K562 (cell line): ENCODE measurements at regions not wholly inside any gene's neighbourhood (a gene's known extent, or its start where the extent isn't known, plus 50 kb on each side); places are given as distances from the start of the nearest gene placed in this dataset.

ENCODE experiments used
- ATAC-seq: fragments of 200-7000 bp; cut with Tn5 transposase; 3 replicates; pipeline ENCODE4 v1.9.1; 2020; ENCODE audit warnings: moderate library complexity
- BruUV-seq: library from RNA; stranded (reverse); fragments of 400-500 nt; replicated peaks from 2 replicates; lab custom pipeline; 2021; lab: Mats Ljungman, UMichigan
- CTCF ChIA-PET: fragments of 300-600 bp; formaldehyde crosslinking; extraction: SDS; loops from one replicate; lab custom pipeline; 2021; ENCODE audit warnings: low intra/inter-chr PET ratio; lab: Yijun Ruan, JAX
- POLR2A ChIA-PET: fragments of 300-600, 350-650 bp; sonication (Branson Sonifier 250); formaldehyde crosslinking; extraction: SDS; loops from one replicate; lab custom pipeline; 2021; ENCODE audit warnings: antibody characterized with exemption, inconsistent platforms; lab: Yijun Ruan, JAX
- DNase-seq, 4 experiments: peaks; one replicate each; pipeline versions ENCODE4 v3.0.0 to v3.0.0-alpha.2; 2011 to 2018; ENCODE audit warnings: low spot score in 3 of 4, mixed read lengths in 3 of 4; ENCODE audit errors: extremely low read depth in 1 of 4
- FAIRE-seq: peaks from 2 replicates; lab custom pipeline; 2011; peaks lifted over from hg19 to GRCh38; lab: Jason Lieb, UNC
- H2AFZ ChIP-seq: 2 replicates; pipeline ENCODE4 v1.6.0; 2011; ENCODE audit warnings: low read depth, low read length, control low read depth, inconsistent platforms
- H3K27ac ChIP-seq: fragments of 200-600 bp; 3 replicates; pipeline ENCODE4 v1.8.0; 2011; ENCODE audit warnings: low read depth, mild to moderate bottlenecking, control low read depth, inconsistent platforms, low read length, moderate library complexity, mixed read lengths; ENCODE audit errors: extremely low read depth
- H3K27me3 ChIP-seq, 2 experiments: fragments of 300-600 bp in 1 of 2; 2 replicates in 1 of 2; 3 replicates in 1 of 2; pipeline versions ENCODE4 v1.6.0 to v1.8.0; 2011; ENCODE audit warnings: inconsistent platforms in 2 of 2, low read length in 2 of 2, mild to moderate bottlenecking in 1 of 2, mixed read lengths in 1 of 2, moderate library complexity in 1 of 2; ENCODE audit not compliant: control insufficient read depth in 2 of 2, insufficient read depth in 2 of 2
- H3K36me3 ChIP-seq: fragments of 300-600 bp; 3 replicates; pipeline ENCODE4 v1.8.0; 2011; ENCODE audit warnings: mild to moderate bottlenecking, low read length, inconsistent platforms; ENCODE audit not compliant: control insufficient read depth, insufficient read depth
- H3K4me1 ChIP-seq, 2 experiments: fragments of 200-600 bp in 1 of 2; replicated peaks in 1 of 2; 2 replicates in 1 of 2; 3 replicates in 1 of 2; pipeline versions ENCODE4 v1.5.1 to v1.8.0; 2011; ENCODE audit warnings: inconsistent platforms in 2 of 2, low read length in 2 of 2, mild to moderate bottlenecking in 1 of 2, mixed read lengths in 1 of 2, moderate library complexity in 1 of 2; ENCODE audit not compliant: control insufficient read depth in 2 of 2, insufficient read depth in 2 of 2
- H3K4me2 ChIP-seq: 2 replicates; pipeline ENCODE4 v1.6.1; 2011; ENCODE audit warnings: low read length, control low read depth, inconsistent platforms, mixed read lengths; ENCODE audit not compliant: insufficient read depth
- H3K4me3 ChIP-seq: fragments of 200-600 bp; sonication (generic), shearing (Covaris generic); 2 replicates; pipeline ENCODE4 v1.5.1; 2016; ENCODE audit warnings: control low read depth, inconsistent platforms
- H3K79me2 ChIP-seq: fragments of 200-600 bp; 3 replicates; pipeline ENCODE4 v1.8.0; 2011; ENCODE audit warnings: low read length, inconsistent platforms; ENCODE audit not compliant: control insufficient read depth, insufficient read depth
- H3K9ac ChIP-seq, 2 experiments: 2 replicates each; pipeline versions ENCODE4 v1.6.0 to v1.6.1; 2011; ENCODE audit warnings: low read depth in 2 of 2, low read length in 2 of 2, control low read depth in 1 of 2, inconsistent platforms in 1 of 2, mild to moderate bottlenecking in 1 of 2, mixed read lengths in 1 of 2; ENCODE audit not compliant: insufficient read depth in 1 of 2
- H3K9me1 ChIP-seq: one replicate; pipeline ENCODE4 v1.6.0; 2011; ENCODE audit warnings: inconsistent platforms, mild to moderate bottlenecking, low read length, moderate library complexity; ENCODE audit not compliant: control insufficient read depth, insufficient read depth
- H3K9me3 ChIP-seq: replicated peaks from 2 replicates; pipeline ENCODE4 v1.5.1; 2011; ENCODE audit warnings: low read depth, low read length, inconsistent platforms; ENCODE audit not compliant: control insufficient read depth, insufficient read depth
- H4K20me1 ChIP-seq: replicated peaks from 2 replicates; pipeline ENCODE4 v1.6.1; 2011; ENCODE audit warnings: low read length, inconsistent platforms, mixed read lengths; ENCODE audit not compliant: control insufficient read depth, insufficient read depth
- ELF4 ChIP-seq: fragments of 450-650 bp; formaldehyde crosslinking; IDR thresholded peaks from 2 replicates; pipeline ENCODE4 v1.4.0; 2022; ENCODE audit warnings: missing genetic modification characterization
- HNRNPUL1 ChIP-seq: fragments of 200-400 bp; formaldehyde crosslinking; IDR thresholded peaks from 2 replicates; pipeline ENCODE4 v1.6.1; 2017; ENCODE audit warnings: low read length
- MECOM ChIP-seq: fragments of 250-450 bp; sonication (Bioruptor Pico); IDR thresholded peaks from 2 replicates; pipeline ENCODE4 v1.8.0; 2022; ENCODE audit warnings: inconsistent platforms
- RBFOX2 ChIP-seq: fragments of 200-400 bp; formaldehyde crosslinking; IDR thresholded peaks from 2 replicates; pipeline ENCODE4 v1.6.1; 2017; ENCODE audit warnings: low read depth, mild to moderate bottlenecking, low read length, moderate library complexity
- RFX1 ChIP-seq: fragments of 450-650 bp; IDR thresholded peaks from 2 replicates; pipeline ENCODE4 v1.6.1; 2016; ENCODE audit warnings: mild to moderate bottlenecking, moderate library complexity
- SRF ChIP-seq, 2 experiments: fragments of 250-450, 450-650 bp in 1 of 2; sonication (Bioruptor Pico) in 1 of 2; sonication (generic) in 1 of 2; formaldehyde crosslinking; IDR thresholded peaks; 2 replicates each; pipeline versions ENCODE4 v1.5.0 to v1.5.1; 2020 to 2022; ENCODE audit warnings: mild to moderate bottlenecking in 1 of 2, missing genetic modification reagents in 1 of 2
- ZNF354B ChIP-seq: fragments of 250-450 bp; sonication (Bioruptor Pico); IDR thresholded peaks from 2 replicates; pipeline ENCODE4 v1.4.0; 2020
- ZNF507 ChIP-seq: conservative IDR thresholded peaks from 2 replicates; pipeline ENCODE4 v1.6.1; 2017; ENCODE audit warnings: missing genetic modification characterization, missing compliant biosample characterization
- WGBS: fragments of 100-300 bp; shearing (Covaris generic); methylation state at CpG from one replicate; pipeline ENCODE4 v1.1.6; 2016; ENCODE audit warnings: low coverage, mixed read lengths; ENCODE audit not compliant: insufficient coverage; ENCODE audit errors: missing lambda C conversion rate; 5-methylcytosine and 5-hydroxymethylcytosine counted together
- in situ Hi-C: fragments of 300-500 bp; cut with MboI; formaldehyde crosslinking; loops from 4 replicates; pipeline ENCODE4 v1.15.0; 2018; ENCODE audit warnings: inconsistent platforms, mixed read lengths
- intact Hi-C: fragments of 100-400 bp; cut with micrococcal nuclease; formaldehyde crosslinking; loops from 2 replicates; pipeline ENCODE4 v1.14.2; 2022
- TF ChIP-seq, protein P1 (sequence below): sonication (generic); formaldehyde crosslinking; IDR thresholded peaks from 2 replicates; pipeline ENCODE4 v1.8.1; 2022; ENCODE audit warnings: missing genetic modification reagents
- TF ChIP-seq, protein P2 (sequence below): fragments of 450-650 bp; formaldehyde crosslinking; IDR thresholded peaks from 2 replicates; pipeline ENCODE4 v1.4.0; 2022; ENCODE audit warnings: missing genetic modification characterization

DNA sequence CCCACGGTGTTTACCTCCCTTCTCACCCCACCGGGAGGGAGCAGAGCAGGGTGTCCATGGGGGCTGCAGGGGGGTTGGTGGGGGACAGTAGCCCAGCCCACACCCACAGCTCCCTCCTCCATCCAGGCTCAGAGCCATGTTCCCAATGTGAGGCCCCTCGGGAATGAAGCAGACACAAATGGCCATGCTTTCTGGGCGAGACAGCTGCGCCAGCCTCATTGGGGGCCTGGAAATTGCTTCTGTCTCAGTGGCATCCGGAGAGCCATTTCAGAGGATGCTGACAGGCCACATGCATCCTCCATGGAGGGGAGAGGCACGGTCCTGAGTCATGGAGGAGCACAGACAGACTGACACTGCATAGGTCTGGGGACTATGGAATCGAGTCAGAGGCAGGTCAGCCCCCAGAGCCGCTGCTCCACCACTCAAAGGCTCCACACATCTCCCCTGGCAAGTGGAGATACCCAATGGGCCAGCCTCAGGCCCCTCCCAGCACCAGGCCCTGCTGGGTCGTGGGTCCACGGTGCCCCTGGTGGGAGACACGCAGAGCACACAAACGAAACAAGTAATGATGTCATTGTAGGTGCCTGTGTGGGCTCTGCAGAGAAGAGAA lies 59.6 kb upstream of the ENPP7 start:
- 2% methylated on average over 13 of the region's 13 CpGs for WGBS
- DNase-seq: no peak
- Histone ChIP-seq H3K9ac (no peak overlapping the region), H3K27me3 (peaks cover 4 to 30% of the 10 kb centered on the region in 2 experiments; a peak in 4 of 5 replicates), H3K79me2 (no peaks in the 10 kb centered on the region), H3K4me2 (no peak overlapping the region), H3K4me1 (no peaks in the 10 kb centered on the region), H3K4me3 (no peak overlapping the region), H4K20me1 (no peaks in the 10 kb centered on the region; the same call in 1 of the 2 replicates), H2AFZ (no peak overlapping the region), H3K9me1 (no peaks in the 10 kb centered on the region), H3K9me3 (no peaks in the 10 kb centered on the region), H3K36me3 (no peaks in the 10 kb centered on the region), H3K27ac (no peak overlapping the region)
- no peak for ATAC-seq
- FAIRE-seq: no peak
- ChIA-PET CTCF (no interaction called here), POLR2A (interaction anchor here (0.5 to 0.9 kb wide), 2 partner anchors 9 to 588 kb away, joined by 3 read pairs; no protein-coding TSS in a partner anchor)
- in situ Hi-C loops (no loop called here), intact Hi-C loops (no loop called here)
- TF ChIP-seq SRF (CRISPR knock-in tag; IDR thresholded peaks at IDR 0.05): no peak
- no peak for TF ChIP-seq ZNF354B
- TF ChIP-seq, protein P1, sequence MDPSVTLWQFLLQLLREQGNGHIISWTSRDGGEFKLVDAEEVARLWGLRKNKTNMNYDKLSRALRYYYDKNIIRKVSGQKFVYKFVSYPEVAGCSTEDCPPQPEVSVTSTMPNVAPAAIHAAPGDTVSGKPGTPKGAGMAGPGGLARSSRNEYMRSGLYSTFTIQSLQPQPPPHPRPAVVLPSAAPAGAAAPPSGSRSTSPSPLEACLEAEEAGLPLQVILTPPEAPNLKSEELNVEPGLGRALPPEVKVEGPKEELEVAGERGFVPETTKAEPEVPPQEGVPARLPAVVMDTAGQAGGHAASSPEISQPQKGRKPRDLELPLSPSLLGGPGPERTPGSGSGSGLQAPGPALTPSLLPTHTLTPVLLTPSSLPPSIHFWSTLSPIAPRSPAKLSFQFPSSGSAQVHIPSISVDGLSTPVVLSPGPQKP: no peak
- no peak for TF ChIP-seq HNRNPUL1
- TF ChIP-seq ELF4 (CRISPR knock-in tag): no peak
- TF ChIP-seq, protein P2, sequence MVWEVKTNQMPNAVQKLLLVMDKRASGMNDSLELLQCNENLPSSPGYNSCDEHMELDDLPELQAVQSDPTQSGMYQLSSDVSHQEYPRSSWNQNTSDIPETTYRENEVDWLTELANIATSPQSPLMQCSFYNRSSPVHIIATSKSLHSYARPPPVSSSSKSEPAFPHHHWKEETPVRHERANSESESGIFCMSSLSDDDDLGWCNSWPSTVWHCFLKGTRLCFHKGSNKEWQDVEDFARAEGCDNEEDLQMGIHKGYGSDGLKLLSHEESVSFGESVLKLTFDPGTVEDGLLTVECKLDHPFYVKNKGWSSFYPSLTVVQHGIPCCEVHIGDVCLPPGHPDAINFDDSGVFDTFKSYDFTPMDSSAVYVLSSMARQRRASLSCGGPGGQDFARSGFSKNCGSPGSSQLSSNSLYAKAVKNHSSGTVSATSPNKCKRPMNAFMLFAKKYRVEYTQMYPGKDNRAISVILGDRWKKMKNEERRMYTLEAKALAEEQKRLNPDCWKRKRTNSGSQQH (CRISPR knock-in tag): no peak
- TF ChIP-seq ZNF507: no peak
- no peak for TF ChIP-seq RBFOX2
- TF ChIP-seq RFX1: no peak
- no peak for TF ChIP-seq MECOM
- BruUV-seq: no TSS peak
